Chondrocyte (in vitro differentiated cells): ENCODE measurements at regions not wholly inside any gene's neighbourhood (a gene's known extent, or its start where the extent isn't known, plus 50 kb on each side); places are given as distances from the start of the nearest gene placed in this dataset.

Source experiments
- DNase-seq: peaks from one replicate; pipeline ENCODE4 v3.0.0; 2021; ENCODE audit warnings: mixed read lengths, low spot score
- H3K27ac Mint-ChIP-seq: one replicate; pipeline ENCODE4 v1.8.0; 2021; ENCODE audit warnings: mild to moderate bottlenecking, moderate library complexity, mixed read lengths; ENCODE audit not compliant: unreplicated experiment
- H3K27me3 Mint-ChIP-seq: 2 replicates; pipeline ENCODE4 v1.8.0; 2021; ENCODE audit warnings: low read depth, mixed read lengths
- H3K36me3 Mint-ChIP-seq: 2 replicates; pipeline ENCODE4 v1.8.0; 2021; ENCODE audit warnings: low read depth, mixed read lengths
- H3K4me1 Mint-ChIP-seq: 2 replicates; pipeline ENCODE4 v1.8.0; 2021; ENCODE audit warnings: low read depth, mild to moderate bottlenecking, mixed read lengths
- H3K4me3 Mint-ChIP-seq: one replicate; pipeline ENCODE4 v1.8.0; 2021; ENCODE audit warnings: mild to moderate bottlenecking, moderate library complexity, mixed read lengths; ENCODE audit not compliant: unreplicated experiment
- H3K9me3 Mint-ChIP-seq: 2 replicates; pipeline ENCODE4 v1.8.0; 2021; ENCODE audit warnings: low read depth, mixed read lengths
- CTCF ChIP-seq: fragments of 200-600 bp; sonication (generic); IDR thresholded peaks from 2 replicates; pipeline ENCODE4 v1.5.0; 2021; ENCODE audit warnings: antibody characterized with exemption, mild to moderate bottlenecking, moderate library complexity

GRCh38 chr4:126851391-126851790, 781.4 kb upstream of the INTU start:
- Mint-ChIP-seq H3K36me3 (no peaks in the 10 kb centered on the region), H3K27me3 (no peaks in the 10 kb centered on the region), H3K4me3 (no peak overlapping the region), H3K9me3 (peaks cover 6% of the 10 kb centered on the region), H3K4me1 (peaks cover 31% of the 10 kb centered on the region), H3K27ac (no peak overlapping the region)
- DNase-seq, result no peak
- TF ChIP-seq CTCF, result no peak

DNA sequence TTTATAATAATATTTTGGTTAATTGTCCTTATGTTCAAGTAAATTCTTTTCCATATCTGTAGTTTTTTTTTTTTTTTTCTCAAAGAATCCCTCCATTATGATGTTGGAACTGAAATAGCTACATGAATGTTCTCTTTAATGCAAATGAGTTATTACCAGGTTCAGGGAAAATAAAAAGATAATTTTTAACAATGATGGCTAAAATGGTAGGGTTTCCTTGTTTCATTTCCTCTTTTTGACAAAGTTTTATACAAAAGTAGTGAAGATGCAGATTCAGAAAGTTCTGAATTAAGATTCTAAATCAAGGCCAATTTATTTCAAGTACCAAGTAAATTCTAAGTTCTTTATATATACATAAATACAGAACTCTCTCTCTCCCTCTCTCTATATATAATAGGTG, 779.0 kb upstream of the INTU start:
- Mint-ChIP-seq H3K9me3 (peaks cover 4% of the 10 kb centered on the region), H3K27ac (no peak overlapping the region), H3K4me3 (no peak overlapping the region), H3K36me3 (no peaks in the 10 kb centered on the region), H3K27me3 (no peaks in the 10 kb centered on the region), H3K4me1 (peaks cover 31% of the 10 kb centered on the region)
- no peak for TF ChIP-seq CTCF
- DNase-seq, result no peak

GRCh38 chr4:126856906-126857305, 775.9 kb upstream of the INTU start:
- peaks cover 1% of the 10 kb centered on the region for H3K4me1 Mint-ChIP-seq
- no peak for TF ChIP-seq CTCF
- no peaks in the 10 kb centered on the region for H3K27me3 Mint-ChIP-seq
- no peak for DNase-seq
- H3K27ac Mint-ChIP-seq, result no peak overlapping the region
- H3K9me3 Mint-ChIP-seq, result no peaks in the 10 kb centered on the region
- no peak overlapping the region for H3K4me3 Mint-ChIP-seq
- H3K36me3 Mint-ChIP-seq, result peaks cover 2% of the 10 kb centered on the region

GRCh38 chr4:126859314-126859713, 773.4 kb upstream of the INTU start:
- no peak for TF ChIP-seq CTCF
- no peaks in the 10 kb centered on the region for H3K4me1 Mint-ChIP-seq
- H3K27me3 Mint-ChIP-seq, result no peaks in the 10 kb centered on the region
- peaks cover 5% of the 10 kb centered on the region for H3K9me3 Mint-ChIP-seq
- no peak for DNase-seq
- no peak overlapping the region for H3K4me3 Mint-ChIP-seq
- no peak overlapping the region for H3K27ac Mint-ChIP-seq
- H3K36me3 Mint-ChIP-seq, result peaks cover 2% of the 10 kb centered on the region

DNA sequence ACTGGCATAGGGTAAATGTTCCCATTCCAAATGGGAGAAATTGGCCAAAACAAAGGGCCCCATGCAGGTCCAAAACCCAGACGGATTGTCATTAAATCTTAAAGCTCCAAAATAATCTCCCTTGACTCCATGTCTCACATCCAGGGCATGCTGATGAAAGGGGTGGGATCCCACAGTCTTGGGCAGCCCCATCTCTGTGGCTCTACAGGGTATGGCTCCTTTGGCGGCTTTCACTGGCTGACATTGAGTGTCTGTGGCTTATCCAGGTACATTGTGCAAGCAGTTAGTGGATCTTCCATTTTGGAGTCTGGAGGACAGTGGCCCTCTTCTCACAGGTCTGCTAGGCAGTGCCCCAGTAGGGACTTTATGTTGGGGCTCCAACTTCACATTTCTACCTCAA, 772.9 kb upstream of the INTU start:
- peaks cover 2% of the 10 kb centered on the region for H3K36me3 Mint-ChIP-seq
- no peak for TF ChIP-seq CTCF

More for the DNA sequence above, 772.9 kb upstream of the INTU start:
- Mint-ChIP-seq H3K4me3 (no peak overlapping the region), H3K27ac (no peak overlapping the region), H3K9me3 (peaks cover 9% of the 10 kb centered on the region), H3K4me1 (no peaks in the 10 kb centered on the region), H3K27me3 (no peaks in the 10 kb centered on the region)
- DNase-seq, result no peak
